HCT116 (cell line): ENCODE measurements at regions not wholly inside any gene's neighbourhood (a gene's known extent, or its start where the extent isn't known, plus 50 kb on each side); places are given as distances from the start of the nearest gene placed in this dataset.

Experiments used
- ATAC-seq: fragments of 200-7000 bp; cut with Tn5 transposase; 2 replicates; pipeline ENCODE4 v1.9.1; 2020; ENCODE audit warnings: mild to moderate bottlenecking, moderate library complexity
- BruUV-seq: library from RNA; stranded (reverse); fragments of 400-500 nt; replicated peaks from 2 replicates; lab custom pipeline; 2021; lab: Mats Ljungman, UMichigan
- CTCF ChIA-PET: fragments of 300-600 bp; sonication (Branson Sonifier 250); formaldehyde crosslinking; loops from one replicate; lab custom pipeline; 2021; ENCODE audit warnings: antibody characterized with exemption; lab: Charles Lee
- POLR2A ChIA-PET: fragments of 300-600, 350-600 bp; sonication (Branson Sonifier 250); formaldehyde crosslinking; loops from one replicate; lab custom pipeline; 2021; ENCODE audit warnings: antibody characterized with exemption; lab: Charles Lee
- RAD21 ChIA-PET, 2 experiments: fragments of 300-600 bp; sonication (Branson Sonifier 250); formaldehyde crosslinking; loops; one replicate each; lab custom pipeline; 2023; ENCODE audit warnings: low total read pairs in 2 of 2; ENCODE audit not compliant: uncharacterized antibody in 2 of 2, unreplicated experiment in 2 of 2, low non-redundant PET in 1 of 2; lab: Charles Lee
- DNase-seq: peaks from one replicate; pipeline ENCODE4 v3.0.0-alpha.2; 2010; ENCODE audit warnings: low read depth, low spot score
- H2AFZ ChIP-seq: fragments of 200-600 bp; shearing (Covaris generic), sonication (generic); 2 replicates; pipeline ENCODE4 v1.6.1; 2017; ENCODE audit warnings: low read depth, mixed run types, mixed read lengths, antibody characterized with exemption, low read length; ENCODE audit not compliant: poor library complexity, severe bottlenecking
- H3K27ac ChIP-seq: 2 replicates; pipeline ENCODE4 v1.5.1; 2012; ENCODE audit warnings: low read depth, low read length
- H3K27me3 ChIP-seq: fragments of 200-600 bp; sonication (generic); 2 replicates; pipeline ENCODE4 v1.6.1; 2016; ENCODE audit warnings: mixed run types, low read length, mixed read lengths; ENCODE audit not compliant: insufficient read depth
- H3K36me3 ChIP-seq, 2 experiments: fragments of 200-500 bp in 1 of 2; fragments of 200-600 bp in 1 of 2; sonication (Bioruptor generic) in 1 of 2; sonication (generic) in 1 of 2; 2 replicates each; pipeline versions ENCODE4 v1.5.1 to v1.6.1; 2014 to 2016; ENCODE audit warnings: low read length in 2 of 2, inconsistent platforms in 1 of 2, mixed read lengths in 1 of 2, mixed run types in 1 of 2; ENCODE audit not compliant: insufficient read depth in 2 of 2, control insufficient read depth in 1 of 2
- H3K4me1 ChIP-seq, 2 experiments: fragments of 200-600 bp in 1 of 2; sonication (generic) in 1 of 2; 2 replicates each; pipeline versions ENCODE4 v1.5.1 to v1.6.1; 2012 to 2017; ENCODE audit warnings: low read length in 2 of 2, inconsistent platforms in 1 of 2, mild to moderate bottlenecking in 1 of 2, mixed read lengths in 1 of 2, mixed run types in 1 of 2, moderate library complexity in 1 of 2; ENCODE audit not compliant: insufficient read depth in 2 of 2, control insufficient read depth in 1 of 2
- H3K4me2 ChIP-seq: fragments of 200-600 bp; sonication (generic); 2 replicates; pipeline ENCODE4 v1.6.1; 2017; ENCODE audit warnings: mixed run types, low read length, mixed read lengths
- H3K4me3 ChIP-seq, 2 experiments: fragments of 200-600 bp in 1 of 2; sonication (generic) in 1 of 2; replicated peaks in 1 of 2; 2 replicates each; pipeline ENCODE4 v1.5.1; 2011 to 2016; ENCODE audit warnings: low read length in 2 of 2, control low read depth in 1 of 2, low read depth in 1 of 2, mild to moderate bottlenecking in 1 of 2, mixed read lengths in 1 of 2, mixed run types in 1 of 2
- H3K79me2 ChIP-seq: fragments of 200-600 bp; sonication (generic); 2 replicates; pipeline ENCODE4 v1.6.1; 2017; ENCODE audit warnings: mild to moderate bottlenecking, mixed run types, low read length, moderate library complexity, mixed read lengths; ENCODE audit not compliant: insufficient read depth
- H3K9ac ChIP-seq: fragments of 200-600 bp; sonication (generic); 2 replicates; pipeline ENCODE4 v1.6.1; 2016; ENCODE audit warnings: low read length, mixed read lengths
- H3K9me2 ChIP-seq: fragments of 200-600 bp; sonication (generic), shearing (Covaris generic); 2 replicates; pipeline ENCODE4 v1.6.1; 2017; ENCODE audit warnings: mixed run types, mild to moderate bottlenecking, moderate library complexity; ENCODE audit not compliant: insufficient read depth
- H3K9me3 ChIP-seq, 2 experiments: fragments of 200-500 bp in 1 of 2; fragments of 200-600 bp in 1 of 2; sonication (Bioruptor generic) in 1 of 2; sonication (generic) in 1 of 2; 2 replicates each; pipeline ENCODE4 v1.6.1; 2014 to 2017; ENCODE audit warnings: low read length in 2 of 2, mixed read lengths in 2 of 2, inconsistent platforms in 1 of 2, low read depth in 1 of 2, mild to moderate bottlenecking in 1 of 2, mixed run types in 1 of 2, moderate library complexity in 1 of 2; ENCODE audit not compliant: control insufficient read depth in 1 of 2, insufficient read depth in 1 of 2
- H4K20me1 ChIP-seq: fragments of 200-600 bp; sonication (generic), shearing (Covaris generic); 2 replicates; pipeline ENCODE4 v1.6.1; 2017; ENCODE audit warnings: mixed run types, mild to moderate bottlenecking, moderate library complexity; ENCODE audit not compliant: insufficient read depth
- CBX3 ChIP-seq: IDR thresholded peaks from 2 replicates; pipeline ENCODE4 v1.6.1; 2012; ENCODE audit warnings: low read depth
- CEBPB ChIP-seq: IDR thresholded peaks from 2 replicates; pipeline ENCODE4 v1.6.1; 2012; ENCODE audit warnings: low read depth
- CTCF ChIP-seq, 3 experiments: fragments of 200-600 bp in 1 of 3; sonication (generic) in 1 of 3; IDR thresholded peaks in 2 of 3; conservative IDR thresholded peaks in 1 of 3; 2 replicates each; pipeline ENCODE4 v1.5.1; 2012 to 2017; ENCODE audit warnings: low read depth in 2 of 3, low read length in 2 of 3, antibody characterized with exemption in 1 of 3, borderline replicate concordance in 1 of 3, control low read depth in 1 of 3, mild to moderate bottlenecking in 1 of 3, mixed read lengths in 1 of 3, mixed run types in 1 of 3, moderate library complexity in 1 of 3; ENCODE audit not compliant: insufficient read depth in 1 of 3
- ELF1 ChIP-seq: IDR thresholded peaks from 2 replicates; pipeline ENCODE4 v1.6.1; 2012; ENCODE audit warnings: low read depth, borderline replicate concordance
- EZH2 ChIP-seq: fragments of 200-600 bp; sonication (generic); IDR thresholded peaks from 2 replicates; pipeline ENCODE4 v1.6.1; 2017; ENCODE audit warnings: antibody characterized with exemption, mixed run types
- JUND ChIP-seq: IDR thresholded peaks from 2 replicates; pipeline ENCODE4 v1.6.1; 2012
- POLR2A ChIP-seq: IDR thresholded peaks from 2 replicates; pipeline ENCODE4 v1.7.0; 2011; ENCODE audit warnings: borderline replicate concordance; ENCODE audit not compliant: insufficient read depth, insufficient read length; ENCODE audit errors: extremely low read depth
- POLR2AphosphoS5 ChIP-seq: IDR thresholded peaks from 2 replicates; pipeline ENCODE4 v1.6.1; 2011; ENCODE audit warnings: mild to moderate bottlenecking, low read depth, low read length, moderate library complexity
- RAD21 ChIP-seq: IDR thresholded peaks from 2 replicates; pipeline ENCODE4 v1.6.1; 2012; ENCODE audit warnings: low read depth, mild to moderate bottlenecking
- SIN3A ChIP-seq: IDR thresholded peaks from 2 replicates; pipeline ENCODE4 v1.6.1; 2012; ENCODE audit warnings: low read depth
- SP1 ChIP-seq: IDR thresholded peaks from 2 replicates; pipeline ENCODE4 v1.6.1; 2012; ENCODE audit warnings: low read depth
- TCF7L2 ChIP-seq: IDR thresholded peaks from 2 replicates; pipeline ENCODE4 v1.7.0; 2011; ENCODE audit warnings: borderline replicate concordance, inconsistent platforms; ENCODE audit not compliant: insufficient read depth, insufficient read length; ENCODE audit errors: extremely low read depth
- YY1 ChIP-seq: IDR thresholded peaks from 2 replicates; pipeline ENCODE4 v1.6.1; 2011; ENCODE audit warnings: low read length, low read depth, moderate library complexity, mild to moderate bottlenecking; ENCODE audit not compliant: insufficient replicate concordance; ENCODE audit errors: extremely low read depth
- ZBTB33 ChIP-seq: IDR thresholded peaks from 2 replicates; pipeline ENCODE4 v1.6.1; 2011; ENCODE audit warnings: mild to moderate bottlenecking, low read length, moderate library complexity; ENCODE audit not compliant: insufficient replicate concordance; ENCODE audit errors: extremely low read depth
- ZFX ChIP-seq: fragments of 450-650 bp; IDR thresholded peaks from 2 replicates; pipeline ENCODE4 v1.6.1; 2017
- ZNF274 ChIP-seq: fragments of 200-500 bp; sonication (Bioruptor generic); IDR thresholded peaks from 2 replicates; pipeline ENCODE4 v1.6.1; 2014; ENCODE audit warnings: mild to moderate bottlenecking, low read depth, low read length, inconsistent platforms
- intact Hi-C: fragments of 100-400 bp; cut with micrococcal nuclease; formaldehyde crosslinking; loops from 2 replicates; pipeline ENCODE4 v1.10.0; 2022

GRCh38 chr5:133683646-133684596, 71.6 kb upstream of the FSTL4 start:
- H4K20me1 ChIP-seq: no peaks in the 10 kb centered on the region
- no peak overlapping the region for H2AFZ ChIP-seq
- no peak overlapping the region for H3K9ac ChIP-seq
- no peak overlapping the region for H3K4me2 ChIP-seq
- peaks cover 64% of the 10 kb centered on the region for H3K27me3 ChIP-seq
- no peaks in the 10 kb centered on the region for H3K79me2 ChIP-seq
- H3K36me3 ChIP-seq: no peaks in the 10 kb centered on the region
- ChIA-PET POLR2A (no interaction called here), CTCF (no interaction called here), RAD21 (no interaction called here)
- H3K27ac ChIP-seq: no peak overlapping the region
- no peak for ATAC-seq
- H3K9me2 ChIP-seq: no peaks in the 10 kb centered on the region
- BruUV-seq: no TSS peak
- H3K9me3 ChIP-seq: no peaks in the 10 kb centered on the region
- TF ChIP-seq EZH2: no peak
- TF ChIP-seq CEBPB: no peak
- no peak for TF ChIP-seq ELF1
- no peak for TF ChIP-seq TCF7L2
- no peak for TF ChIP-seq ZFX
- no peak for TF ChIP-seq YY1
- TF ChIP-seq POLR2AphosphoS5: no peak
- intact Hi-C loops: no loop called here
- no peaks in the 10 kb centered on the region for H3K4me1 ChIP-seq
- H3K4me3 ChIP-seq: no peak overlapping the region
- DNase-seq: no peak

- no peaks in the 10 kb centered on the region for H3K9me3 ChIP-seq
- no peaks in the 10 kb centered on the region for H3K9me2 ChIP-seq
- intact Hi-C loops: no loop called here
- no peak overlapping the region for H3K4me2 ChIP-seq
- DNase-seq (no peak), ATAC-seq (no peak)
- POLR2A ChIA-PET: no interaction called here
- no peaks in the 10 kb centered on the region for H4K20me1 ChIP-seq
- no TSS peak for BruUV-seq
- TF ChIP-seq SP1: no peak
- no peak for TF ChIP-seq ZNF274
- TF ChIP-seq POLR2A: no peak
- TF ChIP-seq POLR2AphosphoS5: no peak
- TF ChIP-seq ELF1: no peak
- no peak for TF ChIP-seq ZFX
- TF ChIP-seq YY1: no peak
- no peak for TF ChIP-seq RAD21
- no peak for TF ChIP-seq JUND
- no peak for TF ChIP-seq SIN3A
- no peak for TF ChIP-seq ZBTB33
- TF ChIP-seq CBX3: no peak
- no peak for TF ChIP-seq CTCF (IDR thresholded peaks at IDR 0.05 in 2 of 3, conservative IDR thresholded peaks at IDR 0.05 in 1 of 3; ENCODE audit: borderline replicate concordance in 1 of 3, insufficient read depth in 1 of 3, low read depth in 2 of 3, low read length in 2 of 3)
- no peak overlapping the region for H3K27ac ChIP-seq
- RAD21 ChIA-PET: no interaction called here
- H3K79me2 ChIP-seq: no peaks in the 10 kb centered on the region
- H3K36me3 ChIP-seq: no peaks in the 10 kb centered on the region
- no peaks in the 10 kb centered on the region for H3K4me1 ChIP-seq
- no peak overlapping the region for H3K9ac ChIP-seq
- H3K4me3 ChIP-seq: no peak overlapping the region
- H2AFZ ChIP-seq: no peak overlapping the region
- H3K27me3 ChIP-seq: peaks cover 60% of the 10 kb centered on the region
- CTCF ChIA-PET: no interaction called here
These were observed 70.1 kb upstream of the FSTL4 start for GRCh38 chr5:133682451-133682850.
